HEK293 (cell line): ENCODE measurements at regions not wholly inside any gene's neighbourhood (a gene's known extent, or its start where the extent isn't known, plus 50 kb on each side); places are given as distances from the start of the nearest gene placed in this dataset.

Source experiments
- CTCF ChIA-PET: fragments of 350-600 bp; formaldehyde crosslinking; extraction: SDS; loops from one replicate; lab custom pipeline; 2021; ENCODE audit warnings: antibody characterized with exemption; lab: Yijun Ruan, JAX
- POLR2A ChIA-PET: fragments of 300-600 bp; formaldehyde crosslinking; extraction: SDS; loops from one replicate; lab custom pipeline; 2020; ENCODE audit warnings: antibody characterized with exemption, inconsistent platforms; lab: Yijun Ruan, JAX
- H3K27ac ChIP-seq: fragments of 200-500 bp; sonication (Bioruptor generic); 2 replicates; pipeline ENCODE4 v1.5.1; 2014; ENCODE audit warnings: low read depth, low read length, control low read depth, inconsistent platforms; ENCODE audit errors: extremely low read depth
- H3K36me3 ChIP-seq, 2 experiments: fragments of 200-500 bp in 1 of 2; sonication (Bioruptor generic) in 1 of 2; 1 replicate in 1 of 2; 2 replicates in 1 of 2; pipeline ENCODE4 v1.5.1; 2014 to 2017; ENCODE audit warnings: inconsistent platforms in 2 of 2, low read length in 2 of 2; ENCODE audit not compliant: control insufficient read depth in 2 of 2, insufficient read depth in 1 of 2
- H3K4me1 ChIP-seq: fragments of 200-500 bp; sonication (Bioruptor generic); 2 replicates; pipeline ENCODE4 v1.5.1; 2014; ENCODE audit warnings: mild to moderate bottlenecking, low read length, inconsistent platforms; ENCODE audit not compliant: control insufficient read depth, insufficient read depth
- H3K4me3 ChIP-seq: 2 replicates; pipeline ENCODE4 v1.5.1; 2011; ENCODE audit warnings: low read depth, mild to moderate bottlenecking, control low read depth, low read length, moderate library complexity
- H3K9me3 ChIP-seq: fragments of 200-500 bp; sonication (Bioruptor generic); 2 replicates; pipeline ENCODE4 v1.5.1; 2014; ENCODE audit warnings: low read depth, low read length, inconsistent platforms; ENCODE audit not compliant: control insufficient read depth, insufficient read depth
- BCL6B ChIP-seq: fragments of 450-650 bp; formaldehyde crosslinking; IDR thresholded peaks from 2 replicates; pipeline ENCODE4 v1.5.1; 2017; ENCODE audit warnings: missing biosample characterization, missing genetic modification characterization
- HOXA7 ChIP-seq: sonication (generic); formaldehyde crosslinking; IDR thresholded peaks from 2 replicates; pipeline ENCODE4 v1.8.1; 2022; ENCODE audit warnings: missing genetic modification reagents, borderline replicate concordance
- PBX3 ChIP-seq: sonication (generic); formaldehyde crosslinking; IDR thresholded peaks from 2 replicates; pipeline ENCODE4 v1.8.1; 2022; ENCODE audit warnings: mild to moderate bottlenecking, moderate library complexity, missing genetic modification reagents
- RBAK ChIP-seq: fragments of 450-650 bp; formaldehyde crosslinking; IDR thresholded peaks from 2 replicates; pipeline ENCODE4 v1.5.1; 2016; ENCODE audit warnings: missing biosample characterization, missing genetic modification characterization
- SP7 ChIP-seq: fragments of 450-650 bp; formaldehyde crosslinking; IDR thresholded peaks from 2 replicates; pipeline ENCODE4 v1.5.1; 2016; ENCODE audit warnings: missing biosample characterization, missing genetic modification characterization
- ZNF132 ChIP-seq: fragments of 450-650 bp; formaldehyde crosslinking; IDR thresholded peaks from 2 replicates; pipeline ENCODE4 v1.5.1; 2017; ENCODE audit warnings: missing biosample characterization, missing genetic modification characterization, borderline replicate concordance
- ZNF148 ChIP-seq: fragments of 450-650 bp; formaldehyde crosslinking; IDR thresholded peaks from 2 replicates; pipeline ENCODE4 v1.5.0; 2017; ENCODE audit warnings: missing biosample characterization, missing genetic modification characterization, borderline replicate concordance
- ZNF292 ChIP-seq: fragments of 450-650 bp; formaldehyde crosslinking; IDR thresholded peaks from 2 replicates; pipeline ENCODE4 v1.5.1; 2016; ENCODE audit warnings: low read depth, missing biosample characterization, missing genetic modification characterization, borderline replicate concordance
- ZNF341 ChIP-seq: fragments of 450-650 bp; formaldehyde crosslinking; IDR thresholded peaks from 2 replicates; pipeline ENCODE4; 2016; ENCODE audit warnings: low read depth, missing biosample characterization, missing genetic modification characterization
- ZNF350 ChIP-seq: fragments of 450-650 bp; formaldehyde crosslinking; IDR thresholded peaks from 2 replicates; pipeline ENCODE4 v1.5.0; 2017; ENCODE audit warnings: missing biosample characterization, mild to moderate bottlenecking, missing genetic modification characterization
- ZNF354C ChIP-seq: fragments of 450-650 bp; formaldehyde crosslinking; IDR thresholded peaks from 2 replicates; pipeline ENCODE4 v1.5.1; 2016; ENCODE audit warnings: missing biosample characterization, missing genetic modification characterization, low read depth, borderline replicate concordance
- ZNF48 ChIP-seq: fragments of 450-650 bp; formaldehyde crosslinking; IDR thresholded peaks from 2 replicates; pipeline ENCODE4 v1.5.1; 2016; ENCODE audit warnings: missing biosample characterization, missing genetic modification characterization
- ZNF558 ChIP-seq: fragments of 450-650 bp; formaldehyde crosslinking; IDR thresholded peaks from 2 replicates; pipeline ENCODE4 v1.5.1; 2016; ENCODE audit warnings: missing biosample characterization, missing genetic modification characterization
- ZNF610 ChIP-seq: fragments of 450-650 bp; formaldehyde crosslinking; IDR thresholded peaks from 2 replicates; pipeline ENCODE4 v1.5.1; 2016; ENCODE audit warnings: missing biosample characterization, missing genetic modification characterization, borderline replicate concordance
- ZNF768 ChIP-seq: fragments of 450-650 bp; formaldehyde crosslinking; IDR thresholded peaks from 2 replicates; pipeline ENCODE4 v1.5.1; 2018; ENCODE audit warnings: missing biosample characterization, mild to moderate bottlenecking, missing genetic modification characterization
- ZNF791 ChIP-seq: fragments of 450-650 bp; formaldehyde crosslinking; IDR thresholded peaks from 2 replicates; pipeline ENCODE4 v1.5.1; 2016; ENCODE audit warnings: missing biosample characterization, missing genetic modification characterization
- TF ChIP-seq, protein P1 (sequence below): fragments of 450-650 bp; formaldehyde crosslinking; IDR thresholded peaks from 2 replicates; pipeline ENCODE4 v1.5.1; 2016; ENCODE audit warnings: missing biosample characterization, missing genetic modification characterization
- TF ChIP-seq, protein P2 (sequence below): fragments of 450-650 bp; formaldehyde crosslinking; IDR thresholded peaks from 2 replicates; pipeline ENCODE4 v1.5.1; 2016; ENCODE audit warnings: missing biosample characterization, missing genetic modification characterization

- no peaks in the 10 kb centered on the region for H3K4me1 ChIP-seq
These were observed 936.7 kb upstream of the CITED2 start for GRCh38 chr6:140311146-140311545.

GRCh38 chr6:140303218-140303949, 928.9 kb upstream of the CITED2 start:
- no peak overlapping the region for H3K4me3 ChIP-seq
- ChIA-PET CTCF (no interaction called here), POLR2A (no interaction called here)
- H3K9me3 ChIP-seq: no peaks in the 10 kb centered on the region
- no peaks in the 10 kb centered on the region for H3K4me1 ChIP-seq
- no peak overlapping the region for H3K27ac ChIP-seq
- H3K36me3 ChIP-seq: no peaks in the 10 kb centered on the region
- TF ChIP-seq ZNF292 (tag by site-specific recombination): no peak
- TF ChIP-seq, protein P1, sequence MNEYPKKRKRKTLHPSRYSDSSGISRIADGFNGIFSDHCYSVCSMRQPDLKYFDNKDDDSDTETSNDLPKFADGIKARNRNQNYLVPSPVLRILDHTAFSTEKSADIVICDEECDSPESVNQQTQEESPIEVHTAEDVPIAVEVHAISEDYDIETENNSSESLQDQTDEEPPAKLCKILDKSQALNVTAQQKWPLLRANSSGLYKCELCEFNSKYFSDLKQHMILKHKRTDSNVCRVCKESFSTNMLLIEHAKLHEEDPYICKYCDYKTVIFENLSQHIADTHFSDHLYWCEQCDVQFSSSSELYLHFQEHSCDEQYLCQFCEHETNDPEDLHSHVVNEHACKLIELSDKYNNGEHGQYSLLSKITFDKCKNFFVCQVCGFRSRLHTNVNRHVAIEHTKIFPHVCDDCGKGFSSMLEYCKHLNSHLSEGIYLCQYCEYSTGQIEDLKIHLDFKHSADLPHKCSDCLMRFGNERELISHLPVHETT (tag by site-specific recombination): no peak
- no peak for TF ChIP-seq RBAK (tag by site-specific recombination)
- no peak for TF ChIP-seq ZNF558 (tag by site-specific recombination)
- no peak for TF ChIP-seq ZNF148 (tag by site-specific recombination)
- TF ChIP-seq PBX3: no peak
- no peak for TF ChIP-seq SP7 (tag by site-specific recombination)
- TF ChIP-seq BCL6B (tag by site-specific recombination): no peak
- TF ChIP-seq ZNF132: no peak
- no peak for TF ChIP-seq HOXA7
- TF ChIP-seq ZNF354C (tag by site-specific recombination): no peak
- TF ChIP-seq ZNF768 (tag by site-specific recombination): no peak
- no peak for TF ChIP-seq ZNF48 (tag by site-specific recombination)
- TF ChIP-seq ZNF350 (tag by site-specific recombination): no peak
- TF ChIP-seq, protein P2, sequence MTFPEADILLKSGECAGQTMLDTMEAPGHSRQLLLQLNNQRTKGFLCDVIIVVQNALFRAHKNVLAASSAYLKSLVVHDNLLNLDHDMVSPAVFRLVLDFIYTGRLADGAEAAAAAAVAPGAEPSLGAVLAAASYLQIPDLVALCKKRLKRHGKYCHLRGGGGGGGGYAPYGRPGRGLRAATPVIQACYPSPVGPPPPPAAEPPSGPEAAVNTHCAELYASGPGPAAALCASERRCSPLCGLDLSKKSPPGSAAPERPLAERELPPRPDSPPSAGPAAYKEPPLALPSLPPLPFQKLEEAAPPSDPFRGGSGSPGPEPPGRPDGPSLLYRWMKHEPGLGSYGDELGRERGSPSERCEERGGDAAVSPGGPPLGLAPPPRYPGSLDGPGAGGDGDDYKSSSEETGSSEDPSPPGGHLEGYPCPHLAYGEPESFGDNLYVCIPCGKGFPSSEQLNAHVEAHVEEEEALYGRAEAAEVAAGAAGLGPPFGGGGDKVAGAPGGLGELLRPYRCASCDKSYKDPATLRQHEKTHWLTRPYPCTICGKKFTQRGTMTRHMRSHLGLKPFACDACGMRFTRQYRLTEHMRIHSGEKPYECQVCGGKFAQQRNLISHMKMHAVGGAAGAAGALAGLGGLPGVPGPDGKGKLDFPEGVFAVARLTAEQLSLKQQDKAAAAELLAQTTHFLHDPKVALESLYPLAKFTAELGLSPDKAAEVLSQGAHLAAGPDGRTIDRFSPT: no peak
- TF ChIP-seq ZNF341 (tag by site-specific recombination): no peak
- no peak for TF ChIP-seq ZNF791
- TF ChIP-seq, all 188 proteins: peak for 0

More at GRCh38 chr6:140311146-140311545, 936.7 kb upstream of the CITED2 start:
- CTCF ChIA-PET: no interaction called here
- H3K27ac ChIP-seq: no peak overlapping the region
- no peak for TF ChIP-seq ZNF610 (tag by site-specific recombination)
- TF ChIP-seq, all 188 proteins: peak for 0
- H3K4me3 ChIP-seq: no peak overlapping the region
- POLR2A ChIA-PET: no interaction called here
- H3K9me3 ChIP-seq: no peaks in the 10 kb centered on the region
- no peaks in the 10 kb centered on the region for H3K36me3 ChIP-seq
